HEK293 (cell line): ENCODE measurements at regions not wholly inside any gene's neighbourhood (a gene's known extent, or its start where the extent isn't known, plus 50 kb on each side); places are given as distances from the start of the nearest gene placed in this dataset.

Source experiments
- YY1 ChIP-seq: fragments of 450-650 bp; formaldehyde crosslinking; IDR thresholded peaks from 2 replicates; pipeline ENCODE4 v1.5.1; 2018; ENCODE audit warnings: missing biosample characterization, missing genetic modification characterization
- ZBTB20 ChIP-seq: fragments of 450-650 bp; formaldehyde crosslinking; IDR thresholded peaks from 2 replicates; pipeline ENCODE4 v1.5.1; 2016; ENCODE audit warnings: missing biosample characterization, missing genetic modification characterization
- ZFP3 ChIP-seq: fragments of 450-650 bp; formaldehyde crosslinking; IDR thresholded peaks from 2 replicates; pipeline ENCODE4 v1.5.1; 2016; ENCODE audit warnings: low read depth, missing biosample characterization, missing genetic modification characterization
- ZNF138 ChIP-seq: fragments of 450-650 bp; formaldehyde crosslinking; IDR thresholded peaks from 2 replicates; pipeline ENCODE4 v1.5.1; 2016; ENCODE audit warnings: missing biosample characterization, missing genetic modification characterization, borderline replicate concordance
- ZNF274 ChIP-seq, 2 experiments: fragments of 200-500 bp in 1 of 2; fragments of 450-650 bp in 1 of 2; sonication (Bioruptor generic) in 1 of 2; formaldehyde crosslinking in 1 of 2; IDR thresholded peaks; 2 replicates each; pipeline versions ENCODE4 v1.5.1 to v1.6.1; 2014 to 2016; ENCODE audit warnings: borderline replicate concordance in 1 of 2, inconsistent platforms in 1 of 2, low read length in 1 of 2, missing biosample characterization in 1 of 2, missing genetic modification characterization in 1 of 2
- ZNF544 ChIP-seq: fragments of 450-650 bp; formaldehyde crosslinking; IDR thresholded peaks from 2 replicates; pipeline ENCODE4 v1.5.0; 2017; ENCODE audit warnings: missing biosample characterization, missing genetic modification characterization
- ZNF670 ChIP-seq: fragments of 450-650 bp; formaldehyde crosslinking; IDR thresholded peaks from 2 replicates; pipeline ENCODE4 v1.5.1; 2016; ENCODE audit warnings: missing biosample characterization, missing genetic modification characterization, low read depth
- ZNF768 ChIP-seq: fragments of 450-650 bp; formaldehyde crosslinking; IDR thresholded peaks from 2 replicates; pipeline ENCODE4 v1.5.1; 2018; ENCODE audit warnings: missing biosample characterization, mild to moderate bottlenecking, missing genetic modification characterization
- ZSCAN16 ChIP-seq: fragments of 450-650 bp; formaldehyde crosslinking; IDR thresholded peaks from 2 replicates; pipeline ENCODE4 v1.5.1; 2016; ENCODE audit warnings: missing biosample characterization, missing genetic modification characterization
- TF ChIP-seq, protein P1 (sequence below): fragments of 450-650 bp; formaldehyde crosslinking; IDR thresholded peaks from 2 replicates; pipeline ENCODE4 v1.5.1; 2016; ENCODE audit warnings: missing biosample characterization, missing genetic modification characterization
- TF ChIP-seq, protein P2 (sequence below): fragments of 450-650 bp; formaldehyde crosslinking; IDR thresholded peaks from 2 replicates; pipeline ENCODE4 v1.5.1; 2016; ENCODE audit warnings: missing biosample characterization, missing genetic modification characterization
- TF ChIP-seq, protein P3 (sequence below): fragments of 450-650 bp; formaldehyde crosslinking; IDR thresholded peaks from 2 replicates; pipeline ENCODE4 v1.5.1; 2016; ENCODE audit warnings: missing biosample characterization, missing genetic modification characterization

DNA sequence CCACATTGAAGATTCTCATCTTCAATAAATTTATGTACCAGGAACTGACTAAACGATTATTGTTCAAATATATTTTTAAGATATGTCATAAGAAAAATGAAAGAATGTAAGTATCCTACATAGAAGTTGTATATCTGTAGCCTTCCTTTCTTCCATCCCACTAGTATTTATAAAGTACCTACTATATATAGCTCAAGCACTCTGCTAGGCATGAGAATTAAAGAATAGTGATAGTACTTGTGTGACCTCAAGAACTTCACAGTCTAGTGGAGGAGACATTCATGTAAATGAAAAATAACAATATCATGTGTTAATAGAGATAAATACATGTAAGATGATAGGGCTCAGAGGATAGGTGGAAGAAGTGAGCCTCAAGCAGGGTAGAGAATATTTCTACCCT is 201.0 kb upstream of the HMHB1 start:
- no peak for TF ChIP-seq ZNF544 (tag by site-specific recombination)
- TF ChIP-seq, protein P1, sequence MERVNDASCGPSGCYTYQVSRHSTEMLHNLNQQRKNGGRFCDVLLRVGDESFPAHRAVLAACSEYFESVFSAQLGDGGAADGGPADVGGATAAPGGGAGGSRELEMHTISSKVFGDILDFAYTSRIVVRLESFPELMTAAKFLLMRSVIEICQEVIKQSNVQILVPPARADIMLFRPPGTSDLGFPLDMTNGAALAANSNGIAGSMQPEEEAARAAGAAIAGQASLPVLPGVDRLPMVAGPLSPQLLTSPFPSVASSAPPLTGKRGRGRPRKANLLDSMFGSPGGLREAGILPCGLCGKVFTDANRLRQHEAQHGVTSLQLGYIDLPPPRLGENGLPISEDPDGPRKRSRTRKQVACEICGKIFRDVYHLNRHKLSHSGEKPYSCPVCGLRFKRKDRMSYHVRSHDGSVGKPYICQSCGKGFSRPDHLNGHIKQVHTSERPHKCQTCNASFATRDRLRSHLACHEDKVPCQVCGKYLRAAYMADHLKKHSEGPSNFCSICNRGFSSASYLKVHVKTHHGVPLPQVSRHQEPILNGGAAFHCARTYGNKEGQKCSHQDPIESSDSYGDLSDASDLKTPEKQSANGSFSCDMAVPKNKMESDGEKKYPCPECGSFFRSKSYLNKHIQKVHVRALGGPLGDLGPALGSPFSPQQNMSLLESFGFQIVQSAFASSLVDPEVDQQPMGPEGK (tag by site-specific recombination) = no peak
- TF ChIP-seq, protein P2, sequence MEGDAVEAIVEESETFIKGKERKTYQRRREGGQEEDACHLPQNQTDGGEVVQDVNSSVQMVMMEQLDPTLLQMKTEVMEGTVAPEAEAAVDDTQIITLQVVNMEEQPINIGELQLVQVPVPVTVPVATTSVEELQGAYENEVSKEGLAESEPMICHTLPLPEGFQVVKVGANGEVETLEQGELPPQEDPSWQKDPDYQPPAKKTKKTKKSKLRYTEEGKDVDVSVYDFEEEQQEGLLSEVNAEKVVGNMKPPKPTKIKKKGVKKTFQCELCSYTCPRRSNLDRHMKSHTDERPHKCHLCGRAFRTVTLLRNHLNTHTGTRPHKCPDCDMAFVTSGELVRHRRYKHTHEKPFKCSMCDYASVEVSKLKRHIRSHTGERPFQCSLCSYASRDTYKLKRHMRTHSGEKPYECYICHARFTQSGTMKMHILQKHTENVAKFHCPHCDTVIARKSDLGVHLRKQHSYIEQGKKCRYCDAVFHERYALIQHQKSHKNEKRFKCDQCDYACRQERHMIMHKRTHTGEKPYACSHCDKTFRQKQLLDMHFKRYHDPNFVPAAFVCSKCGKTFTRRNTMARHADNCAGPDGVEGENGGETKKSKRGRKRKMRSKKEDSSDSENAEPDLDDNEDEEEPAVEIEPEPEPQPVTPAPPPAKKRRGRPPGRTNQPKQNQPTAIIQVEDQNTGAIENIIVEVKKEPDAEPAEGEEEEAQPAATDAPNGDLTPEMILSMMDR (tag by site-specific recombination) = no peak
- TF ChIP-seq, protein P3, sequence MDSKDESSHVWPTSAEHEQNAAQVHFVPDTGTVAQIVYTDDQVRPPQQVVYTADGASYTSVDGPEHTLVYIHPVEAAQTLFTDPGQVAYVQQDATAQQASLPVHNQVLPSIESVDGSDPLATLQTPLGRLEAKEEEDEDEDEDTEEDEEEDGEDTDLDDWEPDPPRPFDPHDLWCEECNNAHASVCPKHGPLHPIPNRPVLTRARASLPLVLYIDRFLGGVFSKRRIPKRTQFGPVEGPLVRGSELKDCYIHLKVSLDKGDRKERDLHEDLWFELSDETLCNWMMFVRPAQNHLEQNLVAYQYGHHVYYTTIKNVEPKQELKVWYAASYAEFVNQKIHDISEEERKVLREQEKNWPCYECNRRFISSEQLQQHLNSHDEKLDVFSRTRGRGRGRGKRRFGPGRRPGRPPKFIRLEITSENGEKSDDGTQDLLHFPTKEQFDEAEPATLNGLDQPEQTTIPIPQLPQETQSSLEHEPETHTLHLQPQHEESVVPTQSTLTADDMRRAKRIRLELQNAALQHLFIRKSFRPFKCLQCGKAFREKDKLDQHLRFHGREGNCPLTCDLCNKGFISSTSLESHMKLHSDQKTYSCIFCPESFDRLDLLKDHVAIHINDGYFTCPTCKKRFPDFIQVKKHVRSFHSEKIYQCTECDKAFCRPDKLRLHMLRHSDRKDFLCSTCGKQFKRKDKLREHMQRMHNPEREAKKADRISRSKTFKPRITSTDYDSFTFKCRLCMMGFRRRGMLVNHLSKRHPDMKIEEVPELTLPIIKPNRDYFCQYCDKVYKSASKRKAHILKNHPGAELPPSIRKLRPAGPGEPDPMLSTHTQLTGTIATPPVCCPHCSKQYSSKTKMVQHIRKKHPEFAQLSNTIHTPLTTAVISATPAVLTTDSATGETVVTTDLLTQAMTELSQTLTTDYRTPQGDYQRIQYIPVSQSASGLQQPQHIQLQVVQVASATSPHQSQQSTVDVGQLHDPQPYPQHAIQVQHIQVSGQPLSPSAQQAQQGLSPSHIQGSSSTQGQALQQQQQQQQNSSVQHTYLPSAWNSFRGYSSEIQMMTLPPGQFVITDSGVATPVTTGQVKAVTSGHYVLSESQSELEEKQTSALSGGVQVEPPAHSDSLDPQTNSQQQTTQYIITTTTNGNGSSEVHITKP (tag by site-specific recombination) = no peak
- TF ChIP-seq ZSCAN16 (tag by site-specific recombination) = no peak
- TF ChIP-seq ZBTB20 (tag by site-specific recombination) = no peak
- no peak for TF ChIP-seq ZNF768 (tag by site-specific recombination)
- no peak for TF ChIP-seq YY1 (tag by site-specific recombination)
- no peak for TF ChIP-seq ZFP3
- TF ChIP-seq ZNF670 (tag by site-specific recombination) = no peak
- TF ChIP-seq ZNF274 (IDR thresholded peaks at IDR 0.05; ENCODE audit: low read length) = no peak
- TF ChIP-seq ZNF274 (tag by site-specific recombination; IDR thresholded peaks at IDR 0.05; ENCODE audit: borderline replicate concordance) = no peak
- no peak for TF ChIP-seq ZNF138
